SH-SY5Y (cell line): ENCODE measurements at regions not wholly inside any gene's neighbourhood (a gene's known extent, or its start where the extent isn't known, plus 50 kb on each side); places are given as distances from the start of the nearest gene placed in this dataset.

Source experiments
- GATA2 ChIP-seq: IDR thresholded peaks from 2 replicates; pipeline ENCODE4 v1.6.1; 2011; ENCODE audit warnings: mild to moderate bottlenecking, low read depth, low read length
- GATA3 ChIP-seq: IDR thresholded peaks from 2 replicates; pipeline ENCODE4 v1.6.1; 2011; ENCODE audit warnings: low read depth, mild to moderate bottlenecking, low read length, moderate library complexity

DNA sequence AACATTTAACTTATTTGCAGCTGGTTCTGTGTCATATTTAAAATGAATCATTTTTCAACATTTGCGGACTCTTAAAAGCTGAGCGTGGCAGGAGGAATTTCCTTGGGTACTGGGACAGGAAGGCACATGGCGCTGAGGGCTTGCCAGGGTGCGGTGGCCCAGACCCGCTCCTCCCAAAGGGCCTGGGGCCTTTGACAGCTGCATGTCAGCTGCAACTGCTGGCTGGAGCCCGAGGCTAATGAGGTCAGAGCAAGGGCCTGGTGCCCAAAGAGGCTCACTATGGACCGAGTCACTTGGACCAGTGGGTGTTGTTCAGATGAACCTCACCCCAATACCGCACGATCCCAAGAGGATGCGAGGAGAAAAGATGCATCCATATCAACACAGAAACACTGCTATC, 326.9 kb downstream of the CTTN start:
- TF ChIP-seq GATA3 (no peak), GATA2 (no peak)
